Fibroblast of lung (primary cell): ENCODE measurements at regions not wholly inside any gene's neighbourhood (a gene's known extent, or its start where the extent isn't known, plus 50 kb on each side); places are given as distances from the start of the nearest gene placed in this dataset.

Experiments used
- DNase-seq, 2 donors: peaks; one replicate each; pipeline versions ENCODE4 v3.0.0 to v3.0.0-alpha.2; 2010; ENCODE audit warnings: low read depth in 2 of 2
- H2AFZ ChIP-seq: 2 replicates; pipeline ENCODE4 v1.5.1; 2012; ENCODE audit warnings: low read length, control low read depth, inconsistent platforms
- H3K27ac ChIP-seq: 2 replicates; pipeline ENCODE4 v1.5.1; 2011; ENCODE audit warnings: low read length, control low read depth; ENCODE audit not compliant: insufficient read depth
- H3K27me3 ChIP-seq: 2 replicates; pipeline ENCODE4 v1.5.1; 2011; ENCODE audit warnings: mild to moderate bottlenecking, low read length; ENCODE audit not compliant: control insufficient read depth, insufficient read depth
- H3K36me3 ChIP-seq: 2 replicates; pipeline ENCODE4 v1.5.1; 2011; ENCODE audit warnings: low read length; ENCODE audit not compliant: control insufficient read depth, insufficient read depth
- H3K4me1 ChIP-seq: 2 replicates; pipeline ENCODE4 v1.5.1; 2011; ENCODE audit warnings: low read length; ENCODE audit not compliant: control insufficient read depth, insufficient read depth; ENCODE audit errors: extremely low read depth
- H3K4me2 ChIP-seq: 2 replicates; pipeline ENCODE4 v1.5.1; 2011; ENCODE audit warnings: low read length, control low read depth; ENCODE audit not compliant: insufficient read depth; ENCODE audit errors: extremely low read depth
- H3K4me3 ChIP-seq, 4 experiments: fragments of 200-600 bp in 1 of 4; sonication (generic) in 1 of 4; replicated peaks in 1 of 4; 2 replicates each; pipeline ENCODE4 v1.5.1; 2011 to 2016; ENCODE audit warnings: low read length in 4 of 4, low read depth in 3 of 4, mild to moderate bottlenecking in 3 of 4, control low read depth in 2 of 4, inconsistent platforms in 1 of 4, mixed read lengths in 1 of 4; ENCODE audit not compliant: insufficient read depth in 1 of 4; ENCODE audit errors: control extremely low read depth in 1 of 4
- H3K79me2 ChIP-seq: 2 replicates; pipeline ENCODE4 v1.5.1; 2012; ENCODE audit warnings: mild to moderate bottlenecking, low read length, inconsistent platforms; ENCODE audit not compliant: control insufficient read depth, insufficient read depth
- H3K9ac ChIP-seq: 2 replicates; pipeline ENCODE4 v1.5.1; 2011; ENCODE audit warnings: mild to moderate bottlenecking, low read length, control low read depth; ENCODE audit not compliant: insufficient read depth
- H3K9me3 ChIP-seq: 2 replicates; pipeline ENCODE4 v1.5.1; 2012; ENCODE audit warnings: low read depth, low read length; ENCODE audit not compliant: control insufficient read depth, insufficient read depth
- H4K20me1 ChIP-seq: 2 replicates; pipeline ENCODE4 v1.5.1; 2011; ENCODE audit warnings: low read length; ENCODE audit not compliant: control insufficient read depth, insufficient read depth; ENCODE audit errors: extremely low read depth
- CTCF ChIP-seq, 2 donors: IDR thresholded peaks in 1 of 2; conservative IDR thresholded peaks in 1 of 2; 1 replicate in 1 of 2; 2 replicates in 1 of 2; pipeline ENCODE4 v1.5.1; 2011 to 2012; ENCODE audit warnings: low read length in 2 of 2, control low read depth in 1 of 2, inconsistent platforms in 1 of 2, low read depth in 1 of 2, mild to moderate bottlenecking in 1 of 2
- EZH2 ChIP-seq: IDR thresholded peaks from 2 replicates; pipeline ENCODE4 v1.5.1; 2012; ENCODE audit warnings: low read length, control low read depth, mild to moderate bottlenecking; ENCODE audit errors: missing control alignments

- Histone ChIP-seq H3K4me2 (no peak overlapping the region), H4K20me1 (no peaks in the 10 kb centered on the region), H2AFZ (no peak overlapping the region), H3K27ac (no peak overlapping the region), H3K36me3 (no peaks in the 10 kb centered on the region), H3K79me2 (no peaks in the 10 kb centered on the region), H3K9ac (no peak overlapping the region), H3K9me3 (no peaks in the 10 kb centered on the region), H3K4me3 (no peak overlapping the region), H3K27me3 (no peaks in the 10 kb centered on the region), H3K4me1 (no peaks in the 10 kb centered on the region)
- TF ChIP-seq EZH2: no peak
- TF ChIP-seq CTCF (conservative IDR thresholded peaks at IDR 0.05 in 1 of 2, IDR thresholded peaks at IDR 0.05 in 1 of 2; ENCODE audit: low read depth in 1 of 2, low read length in 2 of 2): no peak
- no peak for DNase-seq
Observed at GRCh38 chr9:28805197-28805596, 1231.9 kb upstream of the C9orf72 start.

GRCh38 chr9:28808042-28808441 is 1234.8 kb upstream of the C9orf72 start:
- Histone ChIP-seq H3K36me3 (no peaks in the 10 kb centered on the region), H3K4me1 (no peaks in the 10 kb centered on the region), H3K27me3 (no peaks in the 10 kb centered on the region), H3K4me2 (no peak overlapping the region), H3K4me3 (no peak overlapping the region), H4K20me1 (no peaks in the 10 kb centered on the region), H3K27ac (no peak overlapping the region), H3K79me2 (no peaks in the 10 kb centered on the region), H3K9ac (no peak overlapping the region), H3K9me3 (no peaks in the 10 kb centered on the region), H2AFZ (no peak overlapping the region)
- peak; percentile 5 to 38 for DNase-seq
- no peak for TF ChIP-seq CTCF (conservative IDR thresholded peaks at IDR 0.05 in 1 of 2, IDR thresholded peaks at IDR 0.05 in 1 of 2; ENCODE audit: low read depth in 1 of 2, low read length in 2 of 2)

GRCh38 chr9:28810388-28811075 is 1237.3 kb upstream of the C9orf72 start:
- no peak for TF ChIP-seq CTCF (conservative IDR thresholded peaks at IDR 0.05 in 1 of 2, IDR thresholded peaks at IDR 0.05 in 1 of 2; ENCODE audit: low read depth in 1 of 2, low read length in 2 of 2)
- TF ChIP-seq EZH2: no peak
- no peaks in the 10 kb centered on the region for H4K20me1 ChIP-seq
- H3K4me2 ChIP-seq: no peak overlapping the region
- no peak overlapping the region for H3K4me3 ChIP-seq
- no peaks in the 10 kb centered on the region for H3K9me3 ChIP-seq
- H3K27ac ChIP-seq: no peak overlapping the region
- DNase-seq: peak in 1 of 2 donors; percentile 39
- no peak overlapping the region for H2AFZ ChIP-seq
- no peaks in the 10 kb centered on the region for H3K36me3 ChIP-seq
- no peaks in the 10 kb centered on the region for H3K79me2 ChIP-seq
- no peaks in the 10 kb centered on the region for H3K4me1 ChIP-seq
- H3K27me3 ChIP-seq: no peaks in the 10 kb centered on the region
- H3K9ac ChIP-seq: no peak overlapping the region
